IMR-90 (cell line): ENCODE measurements at regions not wholly inside any gene's neighbourhood (a gene's known extent, or its start where the extent isn't known, plus 50 kb on each side); places are given as distances from the start of the nearest gene placed in this dataset.

Experiments used
- ATAC-seq: fragments of 200-7000 bp; cut with Tn5 transposase; 2 replicates; pipeline ENCODE4 v1.9.1; 2020; ENCODE audit warnings: low read depth, mild to moderate bottlenecking, moderate library complexity
- BruUV-seq: library from RNA; stranded (reverse); fragments of 400-500 nt; replicated peaks from 2 replicates; lab custom pipeline; 2021; lab: Mats Ljungman, UMichigan
- CTCF ChIA-PET: fragments of 300-600 bp; formaldehyde crosslinking; extraction: SDS; loops from one replicate; lab custom pipeline; 2021; ENCODE audit warnings: antibody characterized with exemption; lab: Yijun Ruan, JAX
- POLR2A ChIA-PET: fragments of 300-600 bp; sonication (Branson Sonifier 250); formaldehyde crosslinking; loops from one replicate; lab custom pipeline; 2022; ENCODE audit warnings: antibody characterized with exemption; ENCODE audit not compliant: unreplicated experiment; lab: Charles Lee
- DNase-seq: peaks from one replicate; pipeline ENCODE4 v3.0.0; 2013
- H2AFZ ChIP-seq: replicated peaks from 2 replicates; pipeline ENCODE3; 2013; ENCODE audit warnings: low read length, mild to moderate bottlenecking; ENCODE audit not compliant: poor library complexity
- H2AK5ac ChIP-seq: 2 replicates; pipeline ENCODE4 v1.6.1; 2013; ENCODE audit warnings: low read depth, low read length, inconsistent platforms
- H2AK9ac ChIP-seq: replicated peaks from 2 replicates; pipeline ENCODE3; 2013; ENCODE audit warnings: mild to moderate bottlenecking, low read depth, low read length, moderate library complexity; ENCODE audit not compliant: poor library complexity
- H2BK120ac ChIP-seq: 2 replicates; pipeline ENCODE4 v1.6.1; 2013; ENCODE audit warnings: low read depth, low read length, inconsistent platforms
- H2BK15ac ChIP-seq: 3 replicates; pipeline ENCODE4 v1.6.1; 2013; ENCODE audit warnings: low read depth, low read length, inconsistent platforms
- H2BK20ac ChIP-seq: 2 replicates; pipeline ENCODE4 v1.6.1; 2013; ENCODE audit warnings: low read depth, mild to moderate bottlenecking, inconsistent platforms, low read length, moderate library complexity
- H2BK5ac ChIP-seq: 2 replicates; pipeline ENCODE4 v1.6.1; 2013; ENCODE audit warnings: mild to moderate bottlenecking, low read depth, low read length, inconsistent platforms; ENCODE audit not compliant: poor library complexity, severe bottlenecking
- H3K14ac ChIP-seq: replicated peaks from 2 replicates; pipeline ENCODE4 v1.6.1; 2013; ENCODE audit warnings: low read depth, low read length, inconsistent platforms
- H3K18ac ChIP-seq: 2 replicates; pipeline ENCODE4 v1.6.1; 2013; ENCODE audit warnings: low read depth, low read length, control low read depth
- H3K23ac ChIP-seq: 2 replicates; pipeline ENCODE4 v1.6.1; 2013; ENCODE audit warnings: low read depth, low read length, inconsistent platforms
- H3K27ac ChIP-seq: 2 replicates; pipeline ENCODE4 v1.5.1; 2013; ENCODE audit warnings: mild to moderate bottlenecking, control low read depth, low read length; ENCODE audit not compliant: insufficient read depth
- H3K27me3 ChIP-seq: 2 replicates; pipeline ENCODE4 v1.6.1; 2013; ENCODE audit warnings: low read length; ENCODE audit not compliant: control insufficient read depth, insufficient read depth
- H3K36me3 ChIP-seq: 2 replicates; pipeline ENCODE4 v1.6.1; 2013; ENCODE audit warnings: low read length, mixed read lengths; ENCODE audit not compliant: control insufficient read depth, insufficient read depth
- H3K4ac ChIP-seq: 2 replicates; pipeline ENCODE4 v1.6.1; 2013; ENCODE audit warnings: low read depth, low read length, inconsistent platforms
- H3K4me1 ChIP-seq: 2 replicates; pipeline ENCODE4 v1.6.1; 2013; ENCODE audit warnings: low read length, mixed read lengths; ENCODE audit not compliant: control insufficient read depth, insufficient read depth
- H3K4me2 ChIP-seq: 2 replicates; pipeline ENCODE4 v1.6.1; 2013; ENCODE audit warnings: low read depth, mild to moderate bottlenecking, control low read depth, low read length, moderate library complexity
- H3K4me3 ChIP-seq: 2 replicates; pipeline ENCODE4 v1.5.1; 2013; ENCODE audit warnings: low read depth, mild to moderate bottlenecking, control low read depth, low read length, moderate library complexity; ENCODE audit not compliant: insufficient read depth
- H3K56ac ChIP-seq: 2 replicates; pipeline ENCODE4 v1.6.1; 2013; ENCODE audit warnings: low read length, inconsistent platforms; ENCODE audit not compliant: insufficient read depth; ENCODE audit errors: extremely low read depth
- H3K79me1 ChIP-seq, 2 experiments: 2 replicates each; pipeline ENCODE4 v1.6.1; 2013; ENCODE audit warnings: low read length in 2 of 2, inconsistent platforms in 1 of 2, low read depth in 1 of 2
- H3K9ac ChIP-seq: 2 replicates; pipeline ENCODE4 v1.6.1; 2013; ENCODE audit warnings: low read depth, low read length, control low read depth
- H3K9me1 ChIP-seq: 2 replicates; pipeline ENCODE4 v1.6.1; 2013; ENCODE audit warnings: low read length, inconsistent platforms; ENCODE audit not compliant: insufficient read depth
- H3K9me3 ChIP-seq: 2 replicates; pipeline ENCODE4 v1.6.1; 2013; ENCODE audit warnings: low read length; ENCODE audit not compliant: control insufficient read depth, insufficient read depth
- H4K20me1 ChIP-seq: 2 replicates; pipeline ENCODE4 v1.6.1; 2013; ENCODE audit warnings: low read length, inconsistent platforms; ENCODE audit not compliant: insufficient read depth
- H4K5ac ChIP-seq: 2 replicates; pipeline ENCODE4 v1.6.1; 2013; ENCODE audit warnings: mild to moderate bottlenecking, low read depth, low read length, control low read depth
- H4K8ac ChIP-seq, 2 experiments: 2 replicates each; pipeline ENCODE4 v1.6.1; 2013; ENCODE audit warnings: low read depth in 2 of 2, low read length in 2 of 2, control low read depth in 1 of 2, inconsistent platforms in 1 of 2
- H4K91ac ChIP-seq: 2 replicates; pipeline ENCODE4 v1.6.1; 2013; ENCODE audit warnings: low read depth, low read length, inconsistent platforms; ENCODE audit not compliant: insufficient read depth
- CEBPB ChIP-seq: IDR thresholded peaks from 2 replicates; pipeline ENCODE4 v1.6.1; 2012; ENCODE audit warnings: low read depth, low read length, improper control_type of control experiment
- ELK1 ChIP-seq: fragments of 150-350 bp; IDR thresholded peaks from 2 replicates; pipeline ENCODE4 v1.6.1; 2016; ENCODE audit warnings: low read depth, mild to moderate bottlenecking, low read length, moderate library complexity, borderline replicate concordance
- MAFK ChIP-seq: IDR thresholded peaks from 2 replicates; pipeline ENCODE4 v1.6.1; 2012; ENCODE audit warnings: low read depth, low read length, improper control_type of control experiment
- MXI1 ChIP-seq: IDR thresholded peaks from 2 replicates; pipeline ENCODE4 v1.6.1; 2012; ENCODE audit warnings: low read depth, mild to moderate bottlenecking, low read length, moderate library complexity, borderline replicate concordance
- NFE2L2 ChIP-seq: fragments of 150-350 bp; IDR thresholded peaks from 2 replicates; pipeline ENCODE4 v1.6.1; 2016; ENCODE audit warnings: low read depth, mild to moderate bottlenecking, low read length
- WGBS, 2 experiments: methylation state at CpG; one replicate each; pipeline versions ENCODE4 v1.1.5 to v1.1.7; 2013; ENCODE audit warnings: missing lambda C conversion rate in 2 of 2; ENCODE audit not compliant: insufficient read length in 1 of 2; ENCODE audit errors: extremely low coverage in 2 of 2; 5-methylcytosine and 5-hydroxymethylcytosine counted together
- dilution Hi-C: fragments of 300-500 bp; cut with HindIII; formaldehyde crosslinking; loops from one replicate; pipeline ENCODE4 v1.14.3; 2018; ENCODE audit warnings: low sequenced_read_pairs; ENCODE audit not compliant: unreplicated experiment
- in situ Hi-C: fragments of 300-500 bp; cut with MboI; formaldehyde crosslinking; loops from 3 replicates; pipeline ENCODE4 v1.14.3; 2019; ENCODE audit warnings: low sequenced_read_pairs, inconsistent platforms, mixed read lengths
- intact Hi-C: fragments of 100-400 bp; cut with micrococcal nuclease; formaldehyde crosslinking; loops from 2 replicates; pipeline ENCODE4 v1.10.0; 2022

GRCh38 chr6:142521791-142522190 lies 220.0 kb downstream of the ADGRG6 start:
- no peak overlapping the region for H4K5ac ChIP-seq
- no peak overlapping the region for H3K18ac ChIP-seq
- TF ChIP-seq ELK1 (no peak), CEBPB (no peak), NFE2L2 (no peak), MXI1 (no peak), MAFK (no peak)
- no peaks in the 10 kb centered on the region for H3K9me1 ChIP-seq
- no peaks in the 10 kb centered on the region for H4K20me1 ChIP-seq
- H2BK120ac ChIP-seq, result no peak overlapping the region
- H3K9me3 ChIP-seq, result no peaks in the 10 kb centered on the region
- no peak overlapping the region for H2AFZ ChIP-seq
- ATAC-seq, result no peak
- no peaks in the 10 kb centered on the region for H3K36me3 ChIP-seq
- peaks cover 1% of the 10 kb centered on the region; the same call in 1 of the 2 replicates for H3K4me1 ChIP-seq
- H4K8ac ChIP-seq, result no peak overlapping the region
- no peak overlapping the region for H2BK20ac ChIP-seq
- peaks cover 8% of the 10 kb centered on the region for H3K27me3 ChIP-seq
- in situ Hi-C loops (no loop called here), intact Hi-C loops (no loop called here), dilution Hi-C loops (no loop called here)
- no peaks in the 10 kb centered on the region for H3K79me1 ChIP-seq
- H2BK15ac ChIP-seq, result no peak overlapping the region
- ChIA-PET POLR2A (no interaction called here), CTCF (interaction anchor here (0.6 to 1.6 kb wide), 2 partner anchors 24 to 47 kb away, joined by 3 to 5 read pairs; no protein-coding TSS in a partner anchor)
- H3K4ac ChIP-seq, result no peak overlapping the region
- H3K27ac ChIP-seq, result no peak overlapping the region
- no TSS peak for BruUV-seq
- no peak overlapping the region for H3K14ac ChIP-seq
- DNase-seq, result no peak
- H3K4me3 ChIP-seq, result no peak overlapping the region
- no peak overlapping the region for H3K23ac ChIP-seq
- no peak overlapping the region for H2BK5ac ChIP-seq
- H3K4me2 ChIP-seq, result no peak overlapping the region
- H2AK9ac ChIP-seq, result no peak overlapping the region
- no peak overlapping the region for H4K91ac ChIP-seq
- no CpG with 5 or more reads among the region's 2 CpGs for WGBS, 2 experiments
- H2AK5ac ChIP-seq, result no peak overlapping the region
- H3K56ac ChIP-seq, result no peak overlapping the region
- H3K9ac ChIP-seq, result no peak overlapping the region
